ENCODE measurements at regions not wholly inside any gene's neighbourhood (a gene's known extent, or its start where the extent isn't known, plus 50 kb on each side); places are given as distances from the start of the nearest gene placed in this dataset.

DNA sequence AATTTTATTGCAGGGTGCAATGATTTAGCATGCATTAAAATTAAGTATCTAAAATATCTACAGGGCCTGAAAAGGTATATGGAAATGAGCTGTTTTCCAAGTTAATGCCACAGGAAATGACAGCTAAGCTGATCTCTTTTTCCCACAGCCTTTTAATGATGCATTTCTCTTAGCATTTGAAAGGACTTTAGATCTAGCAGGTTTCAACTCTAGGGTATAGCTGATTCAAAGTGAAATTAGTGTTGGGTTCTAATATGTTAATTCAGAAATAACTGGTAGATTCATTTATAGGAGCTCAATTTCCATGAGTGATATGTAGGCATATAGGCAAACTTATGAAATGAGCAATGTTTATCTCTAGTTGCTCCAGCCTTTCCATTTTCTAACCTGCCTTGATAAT, 274.2 kb downstream of the CASP12 start:
- no peak for TF ChIP-seq POLR2A (IDR thresholded peaks at IDR 0.05; ENCODE audit: low read depth, low read length)
- no peak for TF ChIP-seq TAF1 (IDR thresholded peaks at IDR 0.05; ENCODE audit: low read depth, low read length)
- TF ChIP-seq POLR2AphosphoS5 (IDR thresholded peaks at IDR 0.05; ENCODE audit: low read depth, low read length), result no peak
- no peak for TF ChIP-seq SPI1 (IDR thresholded peaks at IDR 0.05; ENCODE audit: low read depth, low read length)
- no peak for TF ChIP-seq PAX5 (IDR thresholded peaks at IDR 0.05; ENCODE audit: insufficient read depth, low read length, severe bottlenecking)
- TF ChIP-seq POU2F2 (IDR thresholded peaks at IDR 0.05; ENCODE audit: low read depth, low read length), result no peak

All from GM12891 (cell line).